ENCODE measurements at regions not wholly inside any gene's neighbourhood (a gene's known extent, or its start where the extent isn't known, plus 50 kb on each side); places are given as distances from the start of the nearest gene placed in this dataset.
A peak's percentile ranks its signal among the peaks of the same experiment; 100 is the strongest.
"Not testable (repeated sequence)": the region's sequence is repeated elsewhere in the genome, so short reads cannot be mapped to it uniquely, and the experiment has no call there.

DNA sequence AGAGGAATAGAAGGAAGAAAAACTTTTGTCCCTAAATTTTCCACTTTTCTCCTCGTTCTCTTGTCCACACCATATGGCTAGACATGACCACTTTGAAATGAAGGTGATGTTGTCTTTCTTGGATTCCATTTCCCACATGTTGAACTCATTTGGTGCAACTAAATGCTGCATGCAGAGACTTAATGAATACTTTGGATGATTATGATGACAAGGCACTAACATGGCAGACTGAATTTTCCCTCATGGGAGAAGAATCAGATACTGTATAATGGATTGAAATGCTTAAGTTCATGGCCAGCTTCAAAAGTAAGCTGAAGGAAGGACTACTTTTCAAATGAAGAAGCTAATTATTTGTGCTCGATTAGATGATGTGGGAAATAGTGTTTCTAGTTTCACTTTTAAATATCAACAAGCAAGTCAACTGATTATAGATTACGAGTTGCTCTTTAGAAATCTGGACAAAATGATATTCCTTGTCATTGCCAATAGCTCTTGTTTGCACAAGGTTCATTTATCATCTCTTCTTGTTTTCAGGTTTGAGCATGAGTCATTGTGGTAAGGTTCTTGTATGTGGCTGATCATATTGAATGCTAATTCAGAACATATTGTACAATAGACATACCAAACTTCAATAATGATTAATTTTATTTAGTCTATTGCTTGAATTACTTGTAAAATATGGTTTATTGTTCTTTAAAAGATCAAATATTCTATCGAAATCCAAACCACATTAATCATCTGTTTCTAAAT, 501.3 kb upstream of the FTMT start:
- peak; percentile 9 for DNase-seq (ENCODE audit: low read depth)

DNA sequence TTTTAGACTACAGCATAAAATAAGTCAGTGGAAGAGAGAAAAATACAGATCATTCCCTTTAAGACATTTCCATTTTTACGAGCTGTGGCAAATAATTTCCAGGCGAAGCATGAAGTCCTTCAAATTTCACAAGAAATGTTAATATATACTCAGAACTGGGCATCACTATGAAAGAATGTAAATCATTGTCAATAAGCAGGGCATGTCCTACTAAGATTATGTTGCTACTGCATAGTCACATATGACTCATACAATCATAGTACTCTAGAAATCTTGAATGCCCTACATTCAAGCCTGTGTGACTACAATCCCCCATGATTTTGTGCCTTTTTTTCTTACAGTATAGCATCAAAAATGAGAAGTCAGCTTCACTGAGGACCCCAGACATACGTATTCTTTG, 485.2 kb upstream of the FTMT start:
- peak; percentile 50 for DNase-seq (ENCODE audit: low read depth)

DNA sequence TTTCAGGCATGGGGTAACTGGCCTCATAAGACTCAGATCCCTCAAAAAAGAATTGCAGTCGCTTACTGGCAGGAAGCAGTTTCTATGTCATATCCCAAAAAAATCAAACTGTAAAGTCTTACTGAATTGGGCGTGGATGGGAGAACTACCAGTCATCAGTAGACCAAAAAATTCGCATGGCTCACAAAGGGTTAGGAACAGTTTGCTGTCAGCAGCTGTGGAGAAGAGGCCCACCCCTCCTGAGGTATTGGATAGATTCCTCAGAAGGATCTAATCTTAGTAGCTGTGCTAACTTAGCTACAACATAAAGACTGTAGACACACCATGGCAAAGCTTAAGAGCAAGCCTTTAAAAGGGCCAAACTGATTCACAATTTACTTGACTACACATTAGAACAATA, 478.3 kb upstream of the FTMT start:
- no peak for DNase-seq (ENCODE audit: low read depth)

DNA sequence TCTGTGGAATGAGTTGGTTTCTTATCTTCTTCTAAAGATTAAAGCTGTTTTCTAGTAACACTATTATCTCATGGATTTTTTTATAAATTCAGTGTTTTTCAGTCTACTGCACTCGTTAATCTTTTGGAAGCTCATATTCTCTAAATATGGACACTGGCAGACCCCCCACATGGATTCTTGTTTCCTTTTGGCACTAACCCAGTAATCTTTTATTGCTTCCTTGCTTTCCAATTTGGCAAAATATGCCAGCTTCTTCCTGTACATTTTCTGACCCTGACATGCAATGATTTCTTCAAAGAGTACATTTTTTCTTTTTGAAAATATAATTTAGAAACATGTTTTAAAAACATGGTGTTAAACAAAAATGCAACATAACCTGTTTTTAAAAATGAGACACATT, 474.2 kb upstream of the FTMT start:
- no peak for DNase-seq (ENCODE audit: low read depth)

DNA sequence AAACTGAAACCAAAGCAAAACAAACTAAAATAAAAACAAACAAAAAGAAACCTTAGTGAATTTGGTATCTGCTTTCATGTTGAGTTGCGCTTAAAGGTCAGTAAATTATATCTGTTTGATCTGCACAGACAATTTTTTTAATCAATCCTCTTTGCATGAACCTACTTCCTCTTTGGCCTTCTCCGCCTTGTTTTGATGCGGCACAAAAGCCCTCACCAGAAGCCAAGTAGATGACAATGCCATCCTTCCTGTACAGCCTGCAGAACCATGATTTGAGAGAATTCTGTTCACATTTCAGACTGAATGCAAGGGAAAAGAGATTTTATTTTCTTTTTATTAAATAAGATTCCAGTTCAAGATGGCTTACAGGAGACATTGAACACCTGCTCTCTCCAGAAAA, 473.6 kb upstream of the FTMT start:
- DNase-seq (ENCODE audit: low read depth) = no peak

DNA sequence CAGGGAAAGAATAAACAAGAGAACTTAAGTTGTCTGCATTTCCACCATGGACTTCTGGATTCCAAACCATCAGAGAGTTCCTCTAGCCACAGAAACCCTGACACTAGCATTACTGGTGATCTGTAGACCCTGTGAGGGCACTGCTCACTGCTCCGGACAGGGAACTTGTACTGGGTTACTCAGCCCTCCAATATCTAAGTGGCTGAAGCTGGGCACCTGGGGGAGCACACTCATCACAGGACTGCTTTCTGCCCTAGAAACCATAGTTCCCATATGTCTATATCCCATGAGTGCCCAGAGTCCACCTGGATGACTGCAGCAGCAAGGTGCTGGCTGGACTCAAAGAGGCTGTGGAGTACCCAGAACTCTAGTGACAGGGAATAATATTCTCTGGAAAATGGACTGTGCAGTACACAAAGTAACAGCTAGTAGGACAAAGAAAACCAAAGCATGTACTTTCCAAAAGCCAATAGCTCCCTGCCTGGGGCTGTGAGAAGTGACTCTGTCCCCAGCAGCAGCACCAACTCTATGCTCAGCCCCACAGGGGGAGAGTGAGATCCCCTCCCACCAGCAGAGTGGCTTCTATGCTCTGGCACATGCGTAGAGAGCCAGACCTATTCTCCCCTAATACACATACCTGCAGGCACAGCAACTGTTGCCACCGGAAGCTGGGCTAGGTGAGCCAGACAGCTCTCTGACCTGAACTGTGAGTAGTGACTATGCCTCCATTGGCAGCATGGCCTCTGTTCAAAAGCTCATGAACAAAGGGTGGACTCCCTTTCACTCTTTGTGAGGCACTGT, 472.9 kb upstream of the FTMT start:
- no peak for DNase-seq (ENCODE audit: low read depth)

DNA sequence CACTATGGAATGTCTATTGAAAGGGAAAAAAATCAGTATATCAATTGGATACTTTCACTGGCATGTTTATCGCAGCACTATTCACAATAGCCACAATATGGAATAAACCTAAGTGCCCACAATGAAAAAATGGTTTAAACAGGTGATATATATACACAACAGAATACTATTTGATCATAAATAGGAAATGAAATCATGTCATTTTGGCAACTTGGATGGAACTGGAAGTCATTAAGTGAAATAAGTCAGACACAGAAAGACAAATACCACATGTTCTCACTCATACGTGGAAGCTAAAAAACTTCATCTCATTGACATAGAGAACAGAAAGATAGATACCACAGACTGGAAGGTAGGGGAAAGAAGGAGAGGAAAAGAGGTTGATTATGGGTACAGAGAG, 471.6 kb upstream of the FTMT start:
- no peak for DNase-seq (ENCODE audit: low read depth)

DNA sequence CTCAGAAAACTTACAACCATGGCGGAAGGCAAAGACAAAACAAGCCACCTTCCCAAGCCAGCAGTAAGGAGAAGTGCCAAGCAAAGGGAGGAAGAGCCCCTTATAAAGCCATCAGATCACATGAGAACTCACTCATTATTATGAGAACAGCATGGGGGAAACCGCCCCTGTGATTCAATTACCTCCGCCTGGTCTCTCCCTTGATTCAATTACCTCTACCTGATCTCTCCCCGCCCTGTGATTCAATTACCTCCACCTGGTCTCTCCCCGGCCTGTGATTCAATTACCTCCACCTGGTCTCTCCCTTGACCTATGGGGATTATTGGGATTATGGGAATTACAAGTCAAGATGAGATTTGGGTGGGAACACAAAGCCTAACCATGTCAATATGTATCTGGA, 467.3 kb upstream of the FTMT start:
- no peak for DNase-seq (ENCODE audit: low read depth)

DNA sequence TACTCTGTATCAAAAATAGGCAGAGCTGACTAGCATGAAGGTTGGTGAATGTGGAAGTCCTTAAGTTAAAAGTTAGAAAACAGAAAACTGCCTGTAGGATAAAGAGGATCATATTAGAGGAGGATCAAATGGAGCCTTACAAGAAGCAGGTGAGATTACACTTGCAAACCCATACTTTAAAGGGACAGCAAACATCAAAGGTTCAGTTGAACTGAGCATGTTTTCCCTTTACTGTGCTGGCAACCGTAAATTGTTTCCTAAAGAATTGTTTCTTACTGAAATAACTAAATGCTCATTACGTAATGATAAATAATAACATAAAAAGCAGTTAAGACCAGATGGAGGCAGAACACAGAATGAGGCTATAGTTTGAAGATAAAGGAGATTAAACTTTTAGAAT, 465.3 kb upstream of the FTMT start:
- no peak for DNase-seq (ENCODE audit: low read depth)

DNA sequence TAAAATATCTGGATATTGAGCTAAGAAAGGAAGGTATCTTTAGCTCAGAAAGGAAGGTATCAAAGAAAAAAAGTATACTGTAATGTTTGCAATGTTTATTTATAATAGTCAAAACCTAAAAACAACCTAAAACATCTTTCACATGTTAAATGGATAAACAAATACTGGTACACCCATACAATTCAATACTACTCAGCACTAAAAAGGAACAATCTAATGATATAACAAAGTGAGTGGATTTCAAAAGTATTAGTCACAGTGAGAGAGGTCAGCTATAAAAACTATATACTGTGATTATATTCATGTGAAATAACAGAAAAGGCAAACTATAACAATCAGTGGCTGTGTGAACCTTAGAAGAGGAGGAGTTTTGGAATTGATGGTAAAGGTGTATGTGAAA, 455.0 kb upstream of the FTMT start:
- DNase-seq (ENCODE audit: low read depth) = no peak

DNA sequence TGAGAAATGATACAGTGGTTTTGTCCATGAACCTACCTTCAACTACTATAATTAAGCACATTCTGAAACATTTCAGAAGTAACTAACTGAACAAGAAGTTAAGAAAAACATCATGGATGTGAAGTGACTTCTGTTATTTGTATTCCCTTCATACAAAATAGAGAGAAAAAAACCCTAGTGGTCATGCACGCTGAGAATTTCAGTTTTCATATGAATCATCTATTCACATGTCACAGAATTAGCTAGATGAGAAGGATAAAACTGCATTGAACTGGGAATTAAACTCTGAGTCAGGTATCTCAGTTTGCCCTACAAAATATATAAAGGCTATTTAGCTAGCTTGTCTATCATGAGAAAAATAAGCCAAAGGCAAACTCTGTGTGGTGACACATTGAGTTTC, 451.8 kb upstream of the FTMT start:
- DNase-seq (ENCODE audit: low read depth) = no peak

DNA sequence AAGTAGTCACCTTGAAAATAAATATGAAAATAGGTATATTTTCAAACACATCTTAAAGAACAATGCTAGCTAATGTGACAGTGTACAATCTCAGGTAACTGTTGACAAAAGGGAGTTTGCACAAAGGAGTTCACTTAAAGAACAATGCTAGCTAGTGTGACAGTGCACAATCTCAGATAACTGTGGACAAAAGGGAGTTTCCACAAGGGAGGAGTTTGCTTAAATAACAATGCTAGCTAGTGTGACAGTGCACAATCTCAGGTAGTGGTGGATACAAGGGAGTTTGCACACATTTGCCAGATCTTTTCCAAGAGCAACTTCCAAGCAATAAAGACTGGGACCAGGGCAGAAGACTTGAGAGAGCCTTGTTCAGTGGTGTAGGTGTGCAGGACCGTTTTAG, 442.9 kb upstream of the FTMT start:
- DNase-seq (ENCODE audit: low read depth) = no peak

DNA sequence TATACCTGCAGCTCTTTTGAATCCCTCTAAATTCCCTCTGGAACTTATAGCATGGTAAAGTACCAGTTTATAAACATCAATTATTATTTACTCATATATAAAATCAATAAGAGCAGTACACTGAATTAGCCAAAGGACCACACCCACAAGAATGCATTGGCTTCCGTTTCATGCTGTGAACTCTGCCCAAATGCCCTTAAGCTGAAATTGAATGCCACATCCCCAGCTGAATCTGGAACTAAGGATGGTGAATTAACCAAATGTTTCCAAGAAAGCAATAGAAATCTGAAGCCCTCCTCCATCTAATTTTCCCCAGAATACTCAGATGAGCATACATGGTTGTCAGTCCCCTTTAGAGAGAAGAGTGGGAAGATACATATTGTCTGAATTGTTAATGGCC, 436.4 kb upstream of the FTMT start:
- no peak for DNase-seq (ENCODE audit: low read depth)

DNA sequence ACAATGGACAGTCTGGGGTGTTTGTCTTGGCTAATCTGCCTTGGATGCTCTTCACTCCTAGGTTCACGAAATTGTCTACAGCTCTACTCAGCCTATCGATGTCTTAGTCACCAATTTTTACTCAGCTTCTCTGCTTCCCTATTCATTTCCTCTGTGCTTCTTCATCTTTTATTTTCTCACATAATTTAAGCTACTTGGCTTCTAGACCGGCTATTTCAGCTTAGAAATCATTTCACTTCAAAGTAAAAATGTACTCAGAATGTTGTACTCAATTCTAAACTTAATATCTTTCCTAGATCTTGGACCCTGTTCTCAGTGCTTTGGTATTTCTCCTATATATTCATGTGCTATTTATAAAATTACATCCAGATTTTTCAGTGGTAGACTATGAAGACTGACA, 430.0 kb upstream of the FTMT start:
- no peak for DNase-seq (ENCODE audit: low read depth)

DNA sequence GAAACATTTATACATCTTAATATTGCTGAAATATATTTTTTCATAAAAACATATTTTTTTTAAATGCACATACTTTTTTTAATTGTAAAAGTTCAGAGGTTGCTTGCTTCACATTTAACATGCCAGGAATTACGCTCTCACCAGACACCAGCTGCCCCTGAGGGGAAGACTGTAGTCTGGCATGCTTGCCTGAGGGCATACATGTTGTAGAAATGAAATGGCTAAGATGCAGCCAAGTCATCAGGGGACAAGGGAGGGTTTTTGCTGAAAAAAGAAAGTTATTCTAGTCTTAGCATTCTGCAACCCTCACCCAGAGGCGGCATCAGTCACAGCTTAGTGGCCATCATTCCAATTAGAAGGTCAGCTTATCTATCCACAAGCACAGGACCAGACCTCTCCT, 426.7 kb upstream of the FTMT start:
- DNase-seq (ENCODE audit: low read depth) = no peak

DNA sequence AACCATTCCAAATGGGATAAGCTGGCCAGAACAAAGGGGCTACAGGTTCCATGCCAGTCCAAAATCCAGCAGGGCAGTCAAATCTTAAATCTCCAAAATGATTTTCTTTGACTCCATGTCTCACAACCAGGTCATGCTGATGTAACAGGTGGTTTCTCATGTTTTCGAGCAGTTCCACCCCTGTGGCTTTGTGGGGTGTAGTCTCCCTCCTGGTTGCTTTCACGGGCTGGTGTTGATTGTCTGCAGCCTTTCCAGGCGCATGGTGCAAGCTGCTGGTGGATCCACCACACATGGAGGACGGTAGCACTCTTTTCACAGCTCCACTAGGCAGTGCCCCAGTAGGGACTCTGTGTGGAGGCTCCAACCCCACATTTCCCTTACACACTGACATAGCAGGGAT, 425.5 kb upstream of the FTMT start:
- DNase-seq (ENCODE audit: low read depth) = no peak

DNA sequence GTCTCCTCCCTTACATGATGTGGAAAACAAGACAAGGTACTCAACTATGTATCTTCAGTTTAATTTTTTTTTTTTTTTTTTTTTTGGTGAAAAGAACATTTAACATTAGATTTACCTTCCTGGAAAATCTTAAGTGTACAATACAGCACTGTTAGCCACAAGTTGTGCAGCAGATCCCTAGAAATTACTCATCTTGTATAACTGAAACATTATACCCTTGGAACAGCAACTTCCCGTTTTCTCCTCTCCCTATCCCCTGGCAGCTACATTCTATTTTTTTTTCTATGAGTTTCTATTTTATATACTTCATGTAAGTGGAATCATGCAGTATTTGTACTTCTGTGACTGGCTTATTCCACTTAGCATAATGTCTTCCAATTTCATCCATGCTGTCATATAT, 421.9 kb upstream of the FTMT start:
- no peak for DNase-seq (ENCODE audit: low read depth)

DNA sequence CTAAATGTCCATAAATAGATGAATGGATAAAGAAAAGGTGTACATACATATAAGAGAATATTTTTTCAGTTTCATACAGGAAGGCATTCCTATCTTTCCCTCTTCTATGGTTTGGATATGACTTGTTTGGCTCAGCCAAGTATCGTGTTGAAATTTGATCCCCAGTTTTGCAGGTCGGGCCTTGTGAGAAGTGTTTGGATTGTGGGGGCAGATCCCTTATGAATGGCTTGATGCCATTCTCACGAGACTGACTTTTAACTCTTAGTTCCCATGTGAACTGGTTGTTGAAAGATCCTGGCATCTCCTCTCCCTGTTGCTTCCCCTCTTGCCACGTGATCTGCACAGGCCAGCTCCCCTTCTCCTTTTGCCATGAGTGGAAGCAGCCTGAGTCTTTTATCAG, 421.1 kb upstream of the FTMT start:
- DNase-seq (ENCODE audit: low read depth) = no peak

DNA sequence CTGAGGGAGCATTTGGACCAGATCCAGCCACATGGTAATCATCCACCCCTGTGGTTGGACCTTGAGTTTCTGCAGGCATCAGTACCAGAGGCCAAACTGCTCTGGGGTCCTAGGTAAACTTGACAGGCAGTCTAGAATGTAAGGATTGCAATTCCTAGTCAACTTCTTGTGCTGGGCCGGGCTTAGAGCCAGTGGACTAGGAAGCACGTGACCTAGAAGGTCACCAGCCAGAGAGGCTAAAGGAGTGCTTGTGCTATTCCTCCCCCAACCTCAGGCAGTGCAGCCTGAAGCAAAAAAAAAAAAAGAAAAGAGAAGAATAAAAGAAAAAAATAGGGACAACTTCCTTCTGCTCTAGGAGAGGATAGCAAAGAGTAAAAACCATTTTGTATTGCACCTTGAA, 406.2 kb upstream of the FTMT start:
- DNase-seq (ENCODE audit: low read depth) = no peak

DNA sequence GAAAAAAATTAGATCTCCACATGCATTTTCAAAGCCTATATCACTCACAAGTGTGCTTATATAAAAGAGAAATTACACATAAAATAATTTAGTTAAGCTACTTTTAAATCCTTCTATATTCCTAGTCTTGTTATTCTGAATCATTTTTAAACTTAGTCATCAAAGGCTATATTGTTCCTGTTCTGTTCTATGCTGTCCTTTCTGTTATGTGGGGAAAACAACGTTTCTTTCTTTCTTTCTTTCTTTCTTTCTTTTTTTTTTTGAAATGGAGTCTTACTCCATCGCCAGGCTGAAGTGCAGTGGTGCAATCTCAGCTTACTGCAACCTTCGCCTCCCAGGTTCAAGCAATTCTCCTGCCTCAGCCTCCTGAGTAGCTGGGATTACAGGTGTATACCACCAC, 389.2 kb upstream of the FTMT start:
- no peak for DNase-seq (ENCODE audit: low read depth)

DNA sequence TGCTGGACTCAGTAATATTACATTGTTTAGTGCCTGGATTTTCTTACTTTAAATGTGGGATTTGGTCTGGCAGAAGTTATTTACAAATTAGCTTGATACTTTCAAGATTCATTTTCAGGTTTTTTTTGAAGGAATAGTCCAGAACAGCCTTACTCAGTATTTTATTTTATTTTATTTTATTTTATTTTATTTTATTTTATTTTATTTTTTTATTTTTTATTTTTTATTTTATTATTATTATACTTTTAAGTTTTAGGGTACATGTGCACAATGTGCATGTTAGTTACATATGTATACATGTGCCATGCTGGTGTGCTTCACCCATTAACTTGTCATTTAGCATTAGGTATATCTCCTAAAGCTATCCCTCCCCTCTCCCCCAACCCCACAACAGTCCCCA, 380.5 kb upstream of the FTMT start:
- not testable (repeated sequence) for DNase-seq (ENCODE audit: low read depth)

DNA sequence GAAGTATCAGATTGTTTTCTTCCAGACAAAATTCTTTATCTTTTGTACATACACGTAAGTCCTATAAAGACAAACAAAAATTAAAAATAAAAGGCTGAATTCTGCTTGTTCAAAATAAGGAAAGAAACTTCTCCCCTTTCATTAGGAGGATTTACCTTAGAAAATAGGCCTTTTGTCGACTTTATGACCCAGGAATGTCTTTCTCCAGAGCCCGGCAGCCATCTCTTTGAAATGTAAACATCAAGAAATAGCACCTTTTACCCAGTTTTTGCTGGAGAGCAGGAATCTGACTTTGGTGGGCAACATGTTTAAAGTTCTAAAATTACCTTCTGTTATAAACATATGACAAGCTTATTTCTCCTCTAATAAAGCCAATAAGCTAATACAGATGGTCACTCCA, 373.0 kb upstream of the FTMT start:
- no peak for DNase-seq (ENCODE audit: low read depth)

DNA sequence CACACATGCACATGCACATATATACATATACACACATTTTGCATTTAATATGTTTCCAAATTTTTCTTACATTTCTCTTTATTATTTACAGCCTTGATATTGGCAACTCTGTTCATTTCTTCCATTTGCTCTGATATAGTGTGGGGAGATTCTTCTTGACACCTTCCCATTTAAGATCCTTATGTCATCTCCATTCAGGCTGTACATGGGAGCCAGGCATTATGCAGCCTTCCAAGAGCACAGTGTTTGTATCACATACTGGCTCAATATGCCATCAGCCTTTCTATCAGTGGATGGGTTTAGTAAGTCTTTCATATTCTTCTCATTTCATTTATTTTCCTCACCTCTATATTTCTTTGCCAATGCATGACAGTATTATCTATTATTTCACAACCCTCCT, 372.3 kb upstream of the FTMT start:
- no peak for DNase-seq (ENCODE audit: low read depth)

DNA sequence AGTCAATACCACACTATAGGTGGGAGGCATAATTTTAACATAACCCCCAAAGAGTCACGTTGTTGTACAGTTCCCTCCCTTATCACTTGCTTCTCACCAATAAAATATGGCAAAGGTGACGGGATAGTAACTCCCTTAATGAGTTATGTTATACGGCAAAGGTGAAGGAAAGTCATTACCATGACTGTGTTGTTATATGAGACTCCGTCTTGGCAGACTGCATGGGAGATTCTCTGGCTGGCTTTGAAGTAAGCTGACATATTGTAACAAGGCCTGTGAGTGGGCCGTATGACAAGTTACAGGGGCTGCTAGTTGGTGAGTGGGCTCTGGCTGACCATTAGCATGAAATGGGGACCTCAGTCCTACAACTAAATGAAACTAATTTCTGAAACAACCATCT, 366.4 kb upstream of the FTMT start:
- DNase-seq (ENCODE audit: low read depth) = no peak
